ENCODE measurements at regions not wholly inside any gene's neighbourhood (a gene's known extent, or its start where the extent isn't known, plus 50 kb on each side); places are given as distances from the start of the nearest gene placed in this dataset.

- TF ChIP-seq, protein P1, sequence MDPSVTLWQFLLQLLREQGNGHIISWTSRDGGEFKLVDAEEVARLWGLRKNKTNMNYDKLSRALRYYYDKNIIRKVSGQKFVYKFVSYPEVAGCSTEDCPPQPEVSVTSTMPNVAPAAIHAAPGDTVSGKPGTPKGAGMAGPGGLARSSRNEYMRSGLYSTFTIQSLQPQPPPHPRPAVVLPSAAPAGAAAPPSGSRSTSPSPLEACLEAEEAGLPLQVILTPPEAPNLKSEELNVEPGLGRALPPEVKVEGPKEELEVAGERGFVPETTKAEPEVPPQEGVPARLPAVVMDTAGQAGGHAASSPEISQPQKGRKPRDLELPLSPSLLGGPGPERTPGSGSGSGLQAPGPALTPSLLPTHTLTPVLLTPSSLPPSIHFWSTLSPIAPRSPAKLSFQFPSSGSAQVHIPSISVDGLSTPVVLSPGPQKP (IDR thresholded peaks at IDR 0.05; ENCODE audit: borderline replicate concordance, low read depth, low read length): no peak
These were observed 148.5 kb upstream of the ATXN1 start (continued) for GRCh38 chr6:16909658-16910360.

- intact Hi-C loops (cut with micrococcal nuclease): no loop called here
- ChIA-PET POLR2A (ENCODE audit: unreplicated experiment) (interaction anchor here (0.6 kb wide), 1 partner anchor 37 kb away, joined by 3 read pairs; no protein-coding TSS in a partner anchor), CTCF (no interaction called here)
- peak overlapping the region; percentile 45 for H2AFZ ChIP-seq (replicated peaks; ENCODE audit: low read length, poor library complexity)
- no peak overlapping the region for H3K56ac ChIP-seq (ENCODE audit: extremely low read depth, insufficient read depth, low read length)
- no peak overlapping the region for H4K91ac ChIP-seq (ENCODE audit: insufficient read depth, low read depth, low read length)
- H4K20me1 ChIP-seq (ENCODE audit: insufficient read depth, low read length): peaks cover 5% of the 10 kb centered on the region; the same call in 1 of the 2 replicates
- H2BK120ac ChIP-seq (ENCODE audit: low read depth, low read length): peak overlapping the region; percentile 52
- no peaks in the 10 kb centered on the region for H3K79me1 ChIP-seq (ENCODE audit: low read depth in 1 of 2, low read length in 2 of 2)
- no peaks in the 10 kb centered on the region for H3K9me3 ChIP-seq (ENCODE audit: control insufficient read depth, insufficient read depth, low read length)
- no peak overlapping the region for H4K8ac ChIP-seq (ENCODE audit: low read depth in 2 of 2, low read length in 2 of 2)
- no peak overlapping the region for H2AK5ac ChIP-seq (ENCODE audit: low read depth, low read length)
- dilution Hi-C loops (cut with HindIII; ENCODE audit: low sequenced_read_pairs, unreplicated experiment): no loop called here
- no peak overlapping the region; the same call in 1 of the 2 replicates for H2BK20ac ChIP-seq (ENCODE audit: low read depth, low read length)
- no peak overlapping the region for H2BK5ac ChIP-seq (ENCODE audit: low read depth, low read length, poor library complexity, severe bottlenecking)
- no peak overlapping the region for H3K4me2 ChIP-seq (ENCODE audit: low read depth, low read length)
- no peak for DNase-seq
- H3K4ac ChIP-seq (ENCODE audit: low read depth, low read length): peak overlapping the region; percentile 30; the same call in 1 of the 2 replicates
- H2BK15ac ChIP-seq (ENCODE audit: low read depth, low read length): no peak overlapping the region; the same call in 2 of the 3 replicates
- peaks cover 12% of the 10 kb centered on the region for H3K4me1 ChIP-seq (ENCODE audit: control insufficient read depth, insufficient read depth, low read length)
- no peak overlapping the region for H2AK9ac ChIP-seq (replicated peaks; ENCODE audit: low read depth, low read length, poor library complexity)
- BruUV-seq (replicated peaks): no TSS peak
- WGBS, 2 experiments (ENCODE audit: extremely low coverage in 2 of 2, insufficient read length in 1 of 2): no CpG with 5 or more reads among the region's 1 CpG
- no peaks in the 10 kb centered on the region for H3K27me3 ChIP-seq (ENCODE audit: control insufficient read depth, insufficient read depth, low read length)
- H3K4me3 ChIP-seq (ENCODE audit: insufficient read depth, low read depth, low read length): no peak overlapping the region
- H3K36me3 ChIP-seq (ENCODE audit: control insufficient read depth, insufficient read depth, low read length): no peaks in the 10 kb centered on the region
- no peak overlapping the region for H3K9ac ChIP-seq (ENCODE audit: low read depth, low read length)
- H3K14ac ChIP-seq (replicated peaks; ENCODE audit: low read depth, low read length): no peak overlapping the region
- H3K27ac ChIP-seq (ENCODE audit: insufficient read depth, low read length): no peak overlapping the region
- TF ChIP-seq RAD21 (IDR thresholded peaks at IDR 0.05; ENCODE audit: low read length) (no peak), RCOR1 (IDR thresholded peaks at IDR 0.05; ENCODE audit: insufficient replicate concordance, low read length) (no peak)
- H3K9me1 ChIP-seq (ENCODE audit: insufficient read depth, low read length): peaks cover 9% of the 10 kb centered on the region
- in situ Hi-C loops (cut with MboI; ENCODE audit: low sequenced_read_pairs): no loop called here
- H4K5ac ChIP-seq (ENCODE audit: low read depth, low read length): no peak overlapping the region
- peak overlapping the region; percentile 29 for H3K18ac ChIP-seq (ENCODE audit: low read depth, low read length)
- no peak overlapping the region for H3K23ac ChIP-seq (ENCODE audit: low read depth, low read length)
- no peak for ATAC-seq (ENCODE audit: low read depth)
These were observed 146.7 kb upstream of the ATXN1 start for GRCh38 chr6:16907991-16908390.
